HG03025 (cell line): ENCODE measurements at regions not wholly inside any gene's neighbourhood (a gene's known extent, or its start where the extent isn't known, plus 50 kb on each side); places are given as distances from the start of the nearest gene placed in this dataset.

ENCODE experiments used
- ATAC-seq: cut with Tn5 transposase; IDR thresholded peaks from one replicate; pipeline ENCODE4 v1.9.1; 2021; ENCODE audit warnings: mild to moderate bottlenecking, moderate library complexity; ENCODE audit not compliant: unreplicated experiment, low FRiP score

DNA sequence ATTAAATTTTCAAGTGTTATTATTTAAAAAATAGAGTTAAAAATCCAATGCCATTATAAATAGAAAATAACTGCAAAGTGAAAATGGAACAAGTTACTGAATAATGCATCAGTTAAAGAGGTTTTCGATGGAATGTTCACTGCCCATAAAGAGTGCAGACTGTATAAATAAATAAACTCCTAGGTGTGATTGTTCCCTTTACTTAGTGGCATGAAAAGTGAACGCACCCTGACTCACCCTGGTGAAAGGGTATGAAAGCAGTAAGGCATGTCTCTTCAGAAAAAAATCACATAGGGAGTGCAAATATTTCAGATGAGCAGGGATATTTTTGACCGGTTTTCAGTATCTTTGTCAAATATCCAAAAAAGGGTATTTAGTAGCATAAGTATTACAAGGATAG is 387.8 kb downstream of the DCAF12L2 start:
- no peak for ATAC-seq

DNA sequence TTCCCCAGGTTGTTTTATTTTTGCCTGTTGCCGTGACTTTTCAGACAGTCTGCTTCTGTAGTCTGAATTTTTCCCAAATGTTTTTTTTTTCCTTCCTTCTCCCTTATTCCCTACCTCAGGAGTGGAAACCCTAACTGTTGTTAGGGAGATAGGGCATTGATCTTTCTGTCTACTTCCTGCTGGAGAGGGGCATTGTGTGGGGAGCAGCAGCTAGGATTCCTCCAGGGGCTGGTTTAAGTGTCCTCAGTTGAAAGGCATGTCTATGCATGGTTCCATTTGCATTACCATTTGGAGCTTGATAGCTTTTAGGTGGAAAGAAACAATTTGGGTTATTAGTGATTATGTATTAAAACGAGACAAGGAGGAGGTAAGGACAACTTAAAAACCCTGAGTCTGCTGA is 383.9 kb downstream of the DCAF12L2 start:
- ATAC-seq: no peak

DNA sequence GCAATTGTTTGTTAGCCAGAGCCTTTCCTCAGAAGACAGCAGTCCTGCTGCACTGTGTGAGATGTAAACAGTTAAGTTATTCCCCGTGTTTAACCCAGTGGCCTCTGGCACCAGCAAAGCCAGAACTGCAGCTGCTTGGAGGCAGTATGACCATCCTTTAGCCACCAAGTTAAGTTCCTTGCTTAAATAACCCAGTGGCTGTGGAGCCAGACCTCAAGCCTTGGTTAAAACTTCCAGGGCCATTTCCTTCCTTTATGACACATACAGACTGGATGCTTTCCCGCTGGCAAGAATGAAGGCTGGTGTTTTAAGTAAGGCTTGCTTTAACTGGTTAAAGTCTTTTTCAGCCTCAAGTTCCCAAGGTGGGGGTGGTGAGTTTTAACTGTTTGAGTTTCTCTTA is 379.8 kb downstream of the DCAF12L2 start:
- ATAC-seq: no peak

DNA sequence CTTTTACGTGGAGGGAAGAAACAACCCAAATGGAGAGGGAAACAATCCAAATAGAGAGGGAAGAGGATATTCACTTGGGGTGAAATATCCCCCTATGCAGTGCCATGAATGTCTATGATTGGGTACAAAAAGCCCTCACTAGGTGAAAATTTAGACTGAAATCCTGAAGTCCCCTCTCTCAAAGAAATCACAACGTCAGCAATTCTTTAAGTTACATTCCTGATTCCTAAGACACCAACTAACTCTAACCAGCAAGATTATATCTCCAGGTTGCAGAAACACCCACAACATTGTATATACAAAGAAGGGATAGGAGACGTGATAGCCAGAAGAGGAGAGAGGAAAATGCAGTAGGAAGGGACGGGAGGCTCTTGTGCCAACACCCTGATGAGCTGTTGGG is 374.3 kb downstream of the DCAF12L2 start:
- no peak for ATAC-seq

DNA sequence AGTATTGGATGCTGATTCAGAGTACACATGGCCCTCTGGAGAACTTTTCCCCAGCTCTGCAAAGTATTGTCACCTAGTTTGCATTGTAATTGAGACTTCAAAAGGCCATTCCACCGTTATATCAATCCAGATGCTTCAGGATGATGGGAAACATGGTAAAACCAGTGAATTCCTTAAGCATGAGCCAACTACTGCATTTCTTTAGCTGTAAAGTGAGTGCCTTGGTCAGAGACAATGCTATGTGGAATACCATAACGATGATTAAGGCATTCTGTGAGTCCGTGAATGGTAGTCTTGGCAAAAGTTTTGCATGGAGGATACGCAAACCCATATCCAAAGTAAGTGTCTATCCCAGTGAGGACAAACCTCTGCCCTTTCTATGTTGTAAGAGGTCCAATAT is 355.2 kb downstream of the DCAF12L2 start:
- no peak for ATAC-seq

DNA sequence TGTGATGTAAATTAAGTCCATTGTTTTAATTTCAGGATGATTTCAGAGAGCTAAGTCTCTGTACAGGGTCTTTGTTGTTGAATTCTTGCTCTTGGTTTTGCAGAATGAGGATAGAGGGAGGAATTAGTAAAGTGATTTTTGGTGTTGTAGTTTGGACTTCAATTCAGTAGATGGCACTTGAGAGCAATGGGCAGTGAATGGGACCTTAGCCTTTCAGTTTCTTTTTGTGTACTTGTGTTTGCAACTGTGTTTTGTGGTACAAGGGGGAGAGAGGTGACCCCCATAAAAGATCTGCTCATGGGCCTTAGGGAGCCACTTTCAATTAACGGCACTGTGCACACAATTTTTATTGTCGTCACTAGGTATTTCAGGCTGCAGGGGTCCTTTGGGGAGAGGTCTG is 340.0 kb downstream of the DCAF12L2 start:
- no peak for ATAC-seq

DNA sequence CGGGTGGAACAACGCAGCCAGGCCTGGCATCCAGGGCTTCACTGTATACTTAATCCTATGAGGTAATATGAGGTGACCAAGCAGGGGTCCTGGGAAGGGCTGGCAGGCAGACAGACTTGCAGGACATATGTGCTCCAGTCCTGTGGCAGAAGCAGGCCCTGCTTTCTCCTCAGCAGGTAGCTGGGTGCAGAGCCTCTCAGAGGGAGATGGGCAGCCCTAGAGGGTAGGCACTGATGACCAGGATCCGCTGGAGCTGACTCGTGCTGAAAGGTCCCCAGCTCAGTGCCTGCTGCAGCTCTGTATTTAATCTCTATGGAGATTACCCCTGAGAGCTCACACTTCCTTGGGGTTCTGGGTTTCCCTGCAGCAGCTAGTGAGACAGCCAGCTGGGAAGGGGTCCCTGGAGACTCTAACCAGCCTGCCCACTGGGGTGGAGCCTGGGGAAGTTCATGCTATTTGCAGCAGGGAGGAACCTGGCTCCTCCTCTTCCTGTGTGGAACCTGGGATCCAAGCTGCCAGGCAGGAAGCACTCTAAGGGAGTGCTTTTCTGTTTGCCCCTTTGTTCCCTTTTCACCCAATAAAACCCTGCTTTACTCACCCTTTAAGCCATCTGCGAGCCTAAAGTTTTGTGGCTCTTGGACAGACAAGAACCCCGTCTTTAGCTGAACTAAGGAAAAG is 339.2 kb downstream of the DCAF12L2 start:
- no peak for ATAC-seq

DNA sequence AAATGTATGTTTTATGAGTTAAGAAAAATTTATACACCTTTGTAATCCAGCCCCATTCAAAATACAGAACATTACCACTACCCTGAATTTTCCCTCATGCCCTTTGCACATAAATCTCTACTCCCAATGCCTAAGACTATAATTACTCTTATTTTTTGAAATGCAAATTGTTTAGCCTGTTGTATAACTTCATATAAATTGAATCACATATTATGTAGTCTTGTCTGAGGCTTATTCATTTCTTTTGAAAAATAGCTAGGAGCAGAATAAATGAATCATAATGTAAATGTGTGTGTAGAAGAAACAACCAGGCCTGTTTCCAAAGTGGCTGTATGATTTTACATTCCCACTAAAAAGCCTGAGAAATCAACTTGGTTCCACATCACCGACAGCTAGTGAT is 319.8 kb downstream of the DCAF12L2 start:
- ATAC-seq: no peak

DNA sequence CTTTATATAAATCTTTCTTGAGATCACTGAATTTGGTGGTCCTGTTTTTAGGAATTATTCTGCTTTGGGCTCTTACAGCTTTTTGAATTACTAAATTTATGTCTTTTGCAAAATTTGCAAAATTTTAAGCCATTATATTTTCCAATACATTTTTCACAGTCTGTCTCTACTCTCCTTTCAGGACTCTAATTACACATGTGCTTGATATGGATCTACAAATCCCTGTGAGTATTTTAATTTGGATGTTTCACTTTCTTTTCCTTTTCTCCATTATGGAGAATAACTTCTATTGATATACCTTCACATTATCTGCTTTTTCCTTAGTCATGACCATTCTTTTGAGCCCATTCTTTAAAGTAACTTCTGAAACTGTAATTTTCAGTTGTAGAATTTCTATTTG is 315.4 kb downstream of the DCAF12L2 start:
- ATAC-seq: no peak

DNA sequence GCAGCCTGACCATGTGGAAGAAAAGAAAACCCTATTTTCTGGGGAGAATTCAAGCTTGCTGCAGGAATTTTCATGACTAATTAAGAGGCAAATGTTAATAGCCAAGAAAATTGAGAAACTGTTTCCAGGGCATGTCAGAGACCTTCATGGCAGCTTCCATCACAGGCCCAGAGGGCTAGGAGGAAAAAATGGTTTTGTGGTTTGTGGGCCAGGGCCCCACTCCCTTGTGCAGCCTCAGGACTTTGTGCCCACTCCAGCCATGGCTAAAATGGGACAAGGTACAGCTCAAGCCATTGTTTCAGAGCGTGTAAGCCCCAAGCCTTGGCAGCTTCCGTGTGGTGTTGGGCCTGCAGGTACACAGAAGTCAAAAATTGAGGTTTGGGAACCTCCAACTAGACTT is 282.9 kb downstream of the DCAF12L2 start:
- no peak for ATAC-seq

DNA sequence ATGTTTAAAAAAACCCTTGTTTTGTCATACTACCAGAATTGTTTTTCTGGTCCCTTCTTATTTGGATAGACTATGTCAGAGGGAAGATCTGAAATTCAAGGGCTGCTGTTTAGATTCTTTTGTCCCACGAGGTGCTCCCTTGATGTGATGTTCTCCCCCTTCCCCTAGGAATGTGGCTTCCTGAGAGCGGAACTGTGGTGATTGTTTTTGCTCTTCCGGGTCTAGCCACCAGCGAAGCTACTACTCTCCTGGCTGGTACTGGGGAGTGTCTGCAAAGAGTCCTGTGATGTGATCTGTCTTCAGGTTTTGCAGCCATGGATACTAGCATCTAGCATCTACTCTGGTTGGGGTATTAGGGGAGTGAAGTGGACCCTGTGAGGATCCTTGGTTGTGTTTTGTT is 271.1 kb downstream of the DCAF12L2 start:
- ATAC-seq: no peak

DNA sequence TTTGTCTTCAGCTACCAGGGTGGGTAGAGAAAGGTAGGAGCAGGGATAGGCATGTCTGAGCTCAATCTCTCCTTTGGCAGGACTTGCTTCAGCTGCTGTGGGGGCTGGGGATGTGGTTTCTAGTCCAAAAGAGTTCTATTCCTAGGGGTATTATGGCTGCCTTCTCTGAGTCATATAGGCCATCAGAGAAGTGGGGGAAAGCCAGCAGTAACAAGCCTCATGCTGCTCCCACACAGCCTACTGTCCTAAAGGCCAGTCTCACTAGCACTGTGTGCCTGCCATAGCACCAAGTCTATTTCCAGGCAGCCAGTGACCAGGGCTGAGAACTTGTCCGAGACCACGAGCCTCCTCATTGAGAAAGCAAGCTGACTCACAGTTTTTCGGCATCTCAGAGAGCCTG is 270.6 kb downstream of the DCAF12L2 start:
- no peak for ATAC-seq

DNA sequence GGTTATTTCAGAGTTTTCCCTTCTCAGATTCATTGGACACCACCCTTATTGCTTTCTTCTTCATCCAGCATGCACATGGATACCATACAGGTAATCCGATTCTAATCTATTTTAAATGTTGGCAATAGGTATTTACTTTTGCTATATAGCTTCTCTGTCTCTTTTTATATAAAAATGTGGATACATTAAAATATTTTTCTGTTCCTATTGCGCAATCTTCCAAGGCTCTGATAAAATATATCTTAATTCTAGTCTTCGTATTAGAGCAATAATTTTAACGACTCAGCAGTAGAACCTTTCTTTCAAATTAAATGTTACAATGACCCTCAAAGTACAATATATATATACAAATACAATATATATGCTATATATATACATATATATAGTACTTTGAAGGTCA is 239.8 kb downstream of the DCAF12L2 start:
- no peak for ATAC-seq

DNA sequence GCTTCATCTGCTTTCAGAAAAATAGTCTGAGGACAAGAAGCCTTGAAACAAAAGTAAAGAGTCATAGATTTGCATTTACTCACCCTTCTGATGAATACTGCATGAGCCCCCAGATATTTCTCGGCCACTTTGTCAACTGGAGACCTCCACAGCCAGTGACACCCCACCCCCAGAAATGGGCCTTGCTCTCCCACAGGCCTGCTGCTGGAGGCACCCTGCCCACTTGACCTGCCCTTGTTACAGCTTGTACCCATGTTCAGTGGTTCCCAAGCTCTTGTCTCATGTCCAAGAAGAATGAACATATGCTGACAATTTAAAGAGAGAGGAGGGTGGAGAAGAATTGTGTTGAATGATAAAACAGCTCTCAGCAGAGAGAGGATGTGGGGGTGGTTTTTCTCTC is 225.1 kb downstream of the DCAF12L2 start:
- ATAC-seq: no peak

DNA sequence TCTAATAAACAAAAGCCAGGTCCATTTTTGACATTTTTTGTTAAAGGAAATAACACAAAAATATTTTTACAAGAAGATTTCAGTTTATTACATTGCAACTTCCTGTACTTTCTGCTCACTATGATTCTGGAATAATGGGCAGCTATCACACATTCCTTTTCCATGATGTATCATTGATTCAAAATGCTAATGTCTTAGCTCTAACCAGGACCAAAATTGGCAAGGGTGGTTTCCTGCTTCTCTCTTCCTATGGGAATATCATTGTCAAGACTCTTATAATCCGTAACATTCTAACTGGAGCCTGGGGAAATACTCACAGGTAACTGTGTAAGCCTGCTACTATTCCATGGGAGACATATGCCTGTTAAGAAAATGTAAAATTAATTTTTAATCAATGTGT is 218.6 kb downstream of the DCAF12L2 start:
- no peak for ATAC-seq

DNA sequence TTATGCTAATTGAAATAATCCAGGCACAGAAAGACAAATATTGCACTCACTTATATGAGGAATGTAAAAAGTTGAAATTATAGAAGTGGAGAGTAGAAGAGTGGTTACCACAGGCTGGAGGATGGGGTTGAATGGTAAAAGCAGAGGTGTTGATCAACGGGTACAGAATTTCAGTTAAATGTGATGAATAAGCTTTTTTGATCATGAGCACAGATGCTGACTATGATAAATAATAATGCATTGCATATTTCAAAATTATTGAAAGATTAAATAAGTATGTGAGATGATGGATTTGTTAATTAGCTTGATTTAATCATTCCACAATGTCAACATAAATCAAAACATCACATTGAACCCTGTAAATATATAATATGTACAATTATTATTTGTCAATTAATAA is 213.1 kb downstream of the DCAF12L2 start:
- no peak for ATAC-seq

DNA sequence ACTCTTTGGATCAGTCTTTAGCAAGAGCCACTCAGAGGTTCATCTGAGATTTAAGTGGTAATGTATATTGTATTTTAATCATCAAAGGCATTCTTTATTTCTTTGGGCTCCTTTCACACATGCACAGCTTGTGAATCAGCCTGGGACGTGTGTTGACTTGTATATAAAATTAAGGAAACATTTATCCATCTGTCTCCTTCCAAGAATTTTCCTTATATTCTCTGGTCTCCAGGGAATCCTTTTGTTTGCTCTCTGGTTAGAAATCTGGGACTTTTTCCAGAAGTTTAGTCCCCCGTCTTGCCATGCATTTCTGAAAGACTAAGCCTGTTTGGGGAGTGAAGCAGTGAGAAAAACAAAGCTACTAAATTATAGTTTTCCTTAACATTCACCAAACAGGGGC is 212.3 kb downstream of the DCAF12L2 start:
- ATAC-seq: no peak

DNA sequence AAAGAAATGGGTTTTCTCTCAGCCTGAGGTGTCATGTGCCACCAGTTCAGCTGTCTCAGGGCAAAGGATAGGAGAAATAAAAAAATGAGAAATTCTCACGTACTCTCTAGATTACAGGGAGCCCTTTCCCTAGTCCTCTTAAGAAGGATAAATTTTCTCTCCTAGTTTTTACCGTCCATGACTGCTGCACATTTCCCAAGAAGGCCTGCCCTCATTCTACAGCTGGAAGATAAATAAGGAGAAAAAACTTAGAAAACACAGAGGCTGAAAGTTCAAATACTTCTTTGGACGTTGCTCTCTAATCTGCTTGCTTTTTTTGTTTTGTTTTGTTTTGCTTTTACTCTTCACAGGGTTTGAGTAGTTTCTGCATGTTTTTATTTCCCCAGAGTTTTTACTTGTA is 211.9 kb downstream of the DCAF12L2 start:
- ATAC-seq: no peak

DNA sequence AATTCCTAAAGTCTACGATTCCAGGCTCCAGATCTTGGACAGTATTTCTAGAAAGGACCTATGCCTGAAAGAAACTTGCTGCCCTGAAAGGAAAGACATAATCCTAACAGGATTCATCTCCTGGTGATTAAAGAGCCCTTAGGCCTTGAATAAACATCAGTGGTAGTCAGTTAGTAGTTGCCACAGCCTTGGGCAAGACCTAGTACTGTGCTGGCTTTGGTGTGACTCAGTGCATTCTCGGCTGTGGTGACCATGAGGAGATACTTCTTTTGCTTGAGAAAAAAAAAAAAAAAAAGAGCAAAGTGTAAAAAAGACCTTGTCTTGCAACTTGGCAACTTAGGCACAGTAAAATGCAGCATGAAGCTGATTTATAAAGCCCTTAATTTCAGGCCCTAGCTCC is 188.2 kb downstream of the DCAF12L2 start:
- ATAC-seq: no peak

DNA sequence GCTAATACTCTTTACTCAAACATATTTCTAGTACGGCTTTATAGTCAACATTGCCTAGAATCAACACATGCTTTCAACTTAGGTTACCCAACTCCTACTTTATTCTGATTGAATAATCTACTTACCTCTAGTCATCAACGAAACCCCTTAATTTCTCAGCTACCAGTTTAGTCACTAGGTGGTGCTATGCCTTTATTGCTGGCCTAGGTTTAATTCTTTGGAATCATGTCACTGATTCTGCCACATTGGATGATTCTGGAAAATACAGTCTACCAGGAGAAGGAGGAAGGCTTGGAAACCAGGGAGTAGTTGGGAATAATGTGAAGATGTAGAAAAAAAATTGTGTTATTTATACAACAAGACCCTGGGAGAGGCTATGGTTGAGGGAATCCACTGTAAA is 167.7 kb downstream of the DCAF12L2 start:
- ATAC-seq: no peak

DNA sequence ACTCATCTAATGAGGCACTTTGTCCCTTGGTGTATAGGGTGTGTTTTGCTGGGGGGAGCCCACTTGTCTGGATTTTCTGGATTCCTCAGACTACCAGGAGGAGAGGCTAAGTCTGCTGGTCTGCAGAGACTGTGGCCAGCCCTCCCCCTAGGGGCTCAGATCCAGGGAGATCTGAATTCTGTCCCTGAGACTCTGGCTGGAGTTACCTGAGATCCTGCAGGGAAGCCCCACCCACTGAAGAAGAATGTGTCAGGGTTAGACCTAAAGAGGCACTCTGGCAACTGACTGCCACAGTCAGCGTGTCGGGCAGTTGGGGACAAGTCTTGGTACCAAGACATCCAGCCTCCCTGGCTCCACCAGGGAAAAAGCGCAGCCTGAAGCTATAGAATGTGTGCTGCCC is 138.9 kb downstream of the DCAF12L2 start:
- ATAC-seq: no peak

DNA sequence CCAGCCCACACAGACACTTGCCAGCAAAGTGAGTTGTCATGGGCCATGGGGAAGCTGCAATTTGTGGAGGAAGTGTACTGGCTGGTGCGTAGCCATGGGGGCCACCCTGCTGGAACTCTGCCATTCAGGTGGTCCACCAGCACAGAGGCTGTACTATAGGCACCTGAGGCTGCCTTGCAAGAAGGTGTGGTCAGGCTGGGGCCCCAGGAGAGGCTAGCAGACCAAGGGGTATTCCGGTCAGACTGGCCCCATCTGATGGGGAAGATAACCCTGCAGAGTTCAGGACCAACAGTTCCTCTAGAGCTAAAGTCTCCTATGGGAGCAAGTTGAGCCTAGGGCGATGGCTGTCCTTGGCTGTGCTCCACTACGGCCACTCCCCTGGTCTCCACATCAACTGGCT is 136.1 kb downstream of the DCAF12L2 start:
- ATAC-seq: no peak

DNA sequence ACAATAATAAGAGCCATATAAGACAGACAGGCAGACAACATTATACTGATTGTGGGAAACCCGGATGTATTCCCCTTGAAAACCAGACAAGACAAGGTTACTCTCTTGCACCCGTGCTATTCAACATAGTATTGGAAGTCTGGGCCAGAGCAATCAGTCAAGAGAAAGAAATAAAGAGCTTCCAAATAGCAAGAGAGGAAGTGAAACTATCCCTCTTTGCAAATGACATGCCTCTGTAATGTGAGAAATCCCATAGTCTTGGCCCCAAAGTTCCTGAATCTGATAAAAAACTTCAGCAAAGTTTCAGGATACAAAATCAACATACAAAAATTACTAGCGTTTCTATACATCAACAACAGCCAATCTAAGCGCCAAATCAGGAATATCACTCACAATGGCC is 102.1 kb downstream of the DCAF12L2 start:
- ATAC-seq: no peak
